IMR-90 (cell line): ENCODE measurements at regions not wholly inside any gene's neighbourhood (a gene's known extent, or its start where the extent isn't known, plus 50 kb on each side); places are given as distances from the start of the nearest gene placed in this dataset.

ENCODE experiments used
- ATAC-seq: fragments of 200-7000 bp; cut with Tn5 transposase; 2 replicates; pipeline ENCODE4 v1.9.1; 2020; ENCODE audit warnings: low read depth, mild to moderate bottlenecking, moderate library complexity
- BruUV-seq: library from RNA; stranded (reverse); fragments of 400-500 nt; replicated peaks from 2 replicates; lab custom pipeline; 2021; lab: Mats Ljungman, UMichigan
- CTCF ChIA-PET: fragments of 300-600 bp; formaldehyde crosslinking; extraction: SDS; loops from one replicate; lab custom pipeline; 2021; ENCODE audit warnings: antibody characterized with exemption; lab: Yijun Ruan, JAX
- POLR2A ChIA-PET: fragments of 300-600 bp; sonication (Branson Sonifier 250); formaldehyde crosslinking; loops from one replicate; lab custom pipeline; 2022; ENCODE audit warnings: antibody characterized with exemption; ENCODE audit not compliant: unreplicated experiment; lab: Charles Lee
- DNase-seq: peaks from one replicate; pipeline ENCODE4 v3.0.0; 2013
- H2AFZ ChIP-seq: replicated peaks from 2 replicates; pipeline ENCODE3; 2013; ENCODE audit warnings: low read length, mild to moderate bottlenecking; ENCODE audit not compliant: poor library complexity
- H2AK5ac ChIP-seq: 2 replicates; pipeline ENCODE4 v1.6.1; 2013; ENCODE audit warnings: low read depth, low read length, inconsistent platforms
- H2AK9ac ChIP-seq: replicated peaks from 2 replicates; pipeline ENCODE3; 2013; ENCODE audit warnings: mild to moderate bottlenecking, low read depth, low read length, moderate library complexity; ENCODE audit not compliant: poor library complexity
- H2BK120ac ChIP-seq: 2 replicates; pipeline ENCODE4 v1.6.1; 2013; ENCODE audit warnings: low read depth, low read length, inconsistent platforms
- H2BK15ac ChIP-seq: 3 replicates; pipeline ENCODE4 v1.6.1; 2013; ENCODE audit warnings: low read depth, low read length, inconsistent platforms
- H2BK20ac ChIP-seq: 2 replicates; pipeline ENCODE4 v1.6.1; 2013; ENCODE audit warnings: low read depth, mild to moderate bottlenecking, inconsistent platforms, low read length, moderate library complexity
- H2BK5ac ChIP-seq: 2 replicates; pipeline ENCODE4 v1.6.1; 2013; ENCODE audit warnings: mild to moderate bottlenecking, low read depth, low read length, inconsistent platforms; ENCODE audit not compliant: poor library complexity, severe bottlenecking
- H3K14ac ChIP-seq: replicated peaks from 2 replicates; pipeline ENCODE4 v1.6.1; 2013; ENCODE audit warnings: low read depth, low read length, inconsistent platforms
- H3K18ac ChIP-seq: 2 replicates; pipeline ENCODE4 v1.6.1; 2013; ENCODE audit warnings: low read depth, low read length, control low read depth
- H3K23ac ChIP-seq: 2 replicates; pipeline ENCODE4 v1.6.1; 2013; ENCODE audit warnings: low read depth, low read length, inconsistent platforms
- H3K27ac ChIP-seq: 2 replicates; pipeline ENCODE4 v1.5.1; 2013; ENCODE audit warnings: mild to moderate bottlenecking, control low read depth, low read length; ENCODE audit not compliant: insufficient read depth
- H3K27me3 ChIP-seq: 2 replicates; pipeline ENCODE4 v1.6.1; 2013; ENCODE audit warnings: low read length; ENCODE audit not compliant: control insufficient read depth, insufficient read depth
- H3K36me3 ChIP-seq: 2 replicates; pipeline ENCODE4 v1.6.1; 2013; ENCODE audit warnings: low read length, mixed read lengths; ENCODE audit not compliant: control insufficient read depth, insufficient read depth
- H3K4ac ChIP-seq: 2 replicates; pipeline ENCODE4 v1.6.1; 2013; ENCODE audit warnings: low read depth, low read length, inconsistent platforms
- H3K4me1 ChIP-seq: 2 replicates; pipeline ENCODE4 v1.6.1; 2013; ENCODE audit warnings: low read length, mixed read lengths; ENCODE audit not compliant: control insufficient read depth, insufficient read depth
- H3K4me2 ChIP-seq: 2 replicates; pipeline ENCODE4 v1.6.1; 2013; ENCODE audit warnings: low read depth, mild to moderate bottlenecking, control low read depth, low read length, moderate library complexity
- H3K4me3 ChIP-seq: 2 replicates; pipeline ENCODE4 v1.5.1; 2013; ENCODE audit warnings: low read depth, mild to moderate bottlenecking, control low read depth, low read length, moderate library complexity; ENCODE audit not compliant: insufficient read depth
- H3K56ac ChIP-seq: 2 replicates; pipeline ENCODE4 v1.6.1; 2013; ENCODE audit warnings: low read length, inconsistent platforms; ENCODE audit not compliant: insufficient read depth; ENCODE audit errors: extremely low read depth
- H3K79me1 ChIP-seq, 2 experiments: 2 replicates each; pipeline ENCODE4 v1.6.1; 2013; ENCODE audit warnings: low read length in 2 of 2, inconsistent platforms in 1 of 2, low read depth in 1 of 2
- H3K9ac ChIP-seq: 2 replicates; pipeline ENCODE4 v1.6.1; 2013; ENCODE audit warnings: low read depth, low read length, control low read depth
- H3K9me1 ChIP-seq: 2 replicates; pipeline ENCODE4 v1.6.1; 2013; ENCODE audit warnings: low read length, inconsistent platforms; ENCODE audit not compliant: insufficient read depth
- H3K9me3 ChIP-seq: 2 replicates; pipeline ENCODE4 v1.6.1; 2013; ENCODE audit warnings: low read length; ENCODE audit not compliant: control insufficient read depth, insufficient read depth
- H4K20me1 ChIP-seq: 2 replicates; pipeline ENCODE4 v1.6.1; 2013; ENCODE audit warnings: low read length, inconsistent platforms; ENCODE audit not compliant: insufficient read depth
- H4K5ac ChIP-seq: 2 replicates; pipeline ENCODE4 v1.6.1; 2013; ENCODE audit warnings: mild to moderate bottlenecking, low read depth, low read length, control low read depth
- H4K8ac ChIP-seq, 2 experiments: 2 replicates each; pipeline ENCODE4 v1.6.1; 2013; ENCODE audit warnings: low read depth in 2 of 2, low read length in 2 of 2, control low read depth in 1 of 2, inconsistent platforms in 1 of 2
- H4K91ac ChIP-seq: 2 replicates; pipeline ENCODE4 v1.6.1; 2013; ENCODE audit warnings: low read depth, low read length, inconsistent platforms; ENCODE audit not compliant: insufficient read depth
- BHLHE40 ChIP-seq: fragments of 150-350 bp; IDR thresholded peaks from 2 replicates; pipeline ENCODE4 v1.6.1; 2016; ENCODE audit warnings: mild to moderate bottlenecking, low read depth, low read length
- CHD1 ChIP-seq: IDR thresholded peaks from 2 replicates; pipeline ENCODE4 v1.6.1; 2012; ENCODE audit warnings: low read depth, low read length, improper control_type of control experiment
- NFE2L2 ChIP-seq: fragments of 150-350 bp; IDR thresholded peaks from 2 replicates; pipeline ENCODE4 v1.6.1; 2016; ENCODE audit warnings: low read depth, mild to moderate bottlenecking, low read length
- RFX5 ChIP-seq: IDR thresholded peaks from 2 replicates; pipeline ENCODE4 v1.8.0; 2012; ENCODE audit warnings: low read depth, mild to moderate bottlenecking, low read length, moderate library complexity
- WGBS, 2 experiments: methylation state at CpG; one replicate each; pipeline versions ENCODE4 v1.1.5 to v1.1.7; 2013; ENCODE audit warnings: missing lambda C conversion rate in 2 of 2; ENCODE audit not compliant: insufficient read length in 1 of 2; ENCODE audit errors: extremely low coverage in 2 of 2; 5-methylcytosine and 5-hydroxymethylcytosine counted together
- dilution Hi-C: fragments of 300-500 bp; cut with HindIII; formaldehyde crosslinking; loops from one replicate; pipeline ENCODE4 v1.14.3; 2018; ENCODE audit warnings: low sequenced_read_pairs; ENCODE audit not compliant: unreplicated experiment
- in situ Hi-C: fragments of 300-500 bp; cut with MboI; formaldehyde crosslinking; loops from 3 replicates; pipeline ENCODE4 v1.14.3; 2019; ENCODE audit warnings: low sequenced_read_pairs, inconsistent platforms, mixed read lengths
- intact Hi-C: fragments of 100-400 bp; cut with micrococcal nuclease; formaldehyde crosslinking; loops from 2 replicates; pipeline ENCODE4 v1.10.0; 2022

- POLR2A ChIA-PET = interaction anchor here (0.6 kb wide), 1 partner anchor 800 kb away, joined by 4 read pairs; no protein-coding TSS in a partner anchor
Measured at GRCh38 chr3:73801444-73801843, 176.7 kb upstream of the PDZRN3 start.

More at GRCh38 chr3:73801444-73801843, 176.7 kb upstream of the PDZRN3 start:
- H2BK5ac ChIP-seq = no peak overlapping the region
- H3K79me1 ChIP-seq = no peaks in the 10 kb centered on the region
- no peak overlapping the region for H3K56ac ChIP-seq
- H2BK120ac ChIP-seq = no peak overlapping the region
- DNase-seq = peak; percentile 36
- H2AK5ac ChIP-seq = no peak overlapping the region
- no peaks in the 10 kb centered on the region for H3K36me3 ChIP-seq
- no peak overlapping the region for H4K8ac ChIP-seq
- no peak overlapping the region for H2AK9ac ChIP-seq
- H3K27me3 ChIP-seq = no peaks in the 10 kb centered on the region
- TF ChIP-seq NFE2L2 (no peak), BHLHE40 (no peak), RFX5 (no peak), CHD1 (no peak)
- peaks cover 3% of the 10 kb centered on the region; the same call in 1 of the 2 replicates for H3K9me3 ChIP-seq
- H3K23ac ChIP-seq = no peak overlapping the region
- H2BK15ac ChIP-seq = no peak overlapping the region
- H2AFZ ChIP-seq = no peak overlapping the region
- BruUV-seq = no TSS peak
- H3K9ac ChIP-seq = no peak overlapping the region
- no CpG with 5 or more reads among the region's 2 CpGs for WGBS, 2 experiments
- CTCF ChIA-PET = no interaction called here
- H4K5ac ChIP-seq = no peak overlapping the region
- no peaks in the 10 kb centered on the region for H3K9me1 ChIP-seq
- H3K27ac ChIP-seq = no peak overlapping the region
- no peak overlapping the region for H3K4ac ChIP-seq
- peak; percentile 67 for ATAC-seq
- in situ Hi-C loops (no loop called here), dilution Hi-C loops (no loop called here), intact Hi-C loops (no loop called here)
- H3K4me2 ChIP-seq = no peak overlapping the region
- H4K20me1 ChIP-seq = no peaks in the 10 kb centered on the region
- H2BK20ac ChIP-seq = no peak overlapping the region
- H4K91ac ChIP-seq = no peak overlapping the region
- H3K18ac ChIP-seq = peak overlapping the region; percentile 2; the same call in 1 of the 2 replicates
- H3K14ac ChIP-seq = no peak overlapping the region
- no peak overlapping the region for H3K4me3 ChIP-seq
- peaks cover 2% of the 10 kb centered on the region; the same call in 1 of the 2 replicates for H3K4me1 ChIP-seq
